ENCODE measurements at regions not wholly inside any gene's neighbourhood (a gene's known extent, or its start where the extent isn't known, plus 50 kb on each side); places are given as distances from the start of the nearest gene placed in this dataset.

GRCh38 chr16:29261427-29262248 lies 144.9 kb downstream of the NPIPB11 start (continued):
- TF ChIP-seq KDM2A (CRISPR knock-in tag; IDR thresholded peaks at IDR 0.05; ENCODE audit: borderline replicate concordance, low read depth) (peak; percentile 75; the same call in 1 of the 2 replicates), ZNF451 (CRISPR knock-in tag; IDR thresholded peaks at IDR 0.05) (0 out of 2 replicates have a peak, but pooled peaks have one; percentile 58), ZNF503 (CRISPR knock-in tag; IDR thresholded peaks at IDR 0.05) (peak; percentile 89; the same call in 1 of the 2 replicates), ZNF761 (CRISPR knock-in tag; conservative IDR thresholded peaks at IDR 0.05) (peak; percentile 45; the same call in 1 of the 2 replicates), ZNF788 (CRISPR knock-in tag; IDR thresholded peaks at IDR 0.05; ENCODE audit: borderline replicate concordance) (peak; percentile 60; the same call in 1 of the 2 replicates), MYC (CRISPR knock-in tag; IDR thresholded peaks at IDR 0.05; ENCODE audit: borderline replicate concordance) (peak; percentile 58; the same call in 1 of the 2 replicates), ZFP37 (CRISPR knock-in tag; IDR thresholded peaks at IDR 0.05; ENCODE audit: borderline replicate concordance) (0 out of 2 replicates have a peak, but pooled peaks have one; percentile 66), ARID2 (CRISPR knock-in tag; IDR thresholded peaks at IDR 0.05; ENCODE audit: borderline replicate concordance) (peak; percentile 49; the same call in 1 of the 2 replicates), ZNF142 (CRISPR knock-in tag; IDR thresholded peaks at IDR 0.05) (peak; percentile 68; the same call in 1 of the 2 replicates), PHF8 (CRISPR knock-in tag; IDR thresholded peaks at IDR 0.05) (peak; percentile 61), KLF13 (CRISPR knock-in tag; IDR thresholded peaks at IDR 0.05) (0 out of 2 replicates have a peak, but pooled peaks have one; percentile 45), ZNF768 (CRISPR knock-in tag; IDR thresholded peaks at IDR 0.05) (peak; percentile 74; the same call in 1 of the 2 replicates), FOXJ3 (CRISPR knock-in tag; IDR thresholded peaks at IDR 0.05; ENCODE audit: borderline replicate concordance) (peak; percentile 50; the same call in 1 of the 2 replicates), STAG1 (CRISPR knock-in tag; IDR thresholded peaks at IDR 0.05) (peak; percentile 33), ZNF136 (CRISPR knock-in tag; IDR thresholded peaks at IDR 0.05; ENCODE audit: low read depth) (peak; percentile 67; the same call in 1 of the 2 replicates)
- TF ChIP-seq, protein P1, sequence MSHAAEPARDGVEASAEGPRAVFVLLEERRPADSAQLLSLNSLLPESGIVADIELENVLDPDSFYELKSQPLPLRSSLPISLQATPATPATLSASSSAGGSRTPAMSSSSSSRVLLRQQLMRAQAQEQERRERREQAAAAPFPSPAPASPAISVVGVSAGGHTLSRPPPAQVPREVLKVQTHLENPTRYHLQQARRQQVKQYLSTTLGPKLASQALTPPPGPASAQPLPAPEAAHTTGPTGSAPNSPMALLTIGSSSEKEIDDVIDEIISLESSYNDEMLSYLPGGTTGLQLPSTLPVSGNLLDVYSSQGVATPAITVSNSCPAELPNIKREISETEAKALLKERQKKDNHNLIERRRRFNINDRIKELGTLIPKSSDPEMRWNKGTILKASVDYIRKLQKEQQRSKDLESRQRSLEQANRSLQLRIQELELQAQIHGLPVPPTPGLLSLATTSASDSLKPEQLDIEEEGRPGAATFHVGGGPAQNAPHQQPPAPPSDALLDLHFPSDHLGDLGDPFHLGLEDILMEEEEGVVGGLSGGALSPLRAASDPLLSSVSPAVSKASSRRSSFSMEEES (CRISPR knock-in tag; IDR thresholded peaks at IDR 0.05) = peak; percentile 71

All from HepG2 (cell line).